ENCODE measurements at regions not wholly inside any gene's neighbourhood (a gene's known extent, or its start where the extent isn't known, plus 50 kb on each side); places are given as distances from the start of the nearest gene placed in this dataset.
A peak's percentile ranks its signal among the peaks of the same experiment; 100 is the strongest.

DNA sequence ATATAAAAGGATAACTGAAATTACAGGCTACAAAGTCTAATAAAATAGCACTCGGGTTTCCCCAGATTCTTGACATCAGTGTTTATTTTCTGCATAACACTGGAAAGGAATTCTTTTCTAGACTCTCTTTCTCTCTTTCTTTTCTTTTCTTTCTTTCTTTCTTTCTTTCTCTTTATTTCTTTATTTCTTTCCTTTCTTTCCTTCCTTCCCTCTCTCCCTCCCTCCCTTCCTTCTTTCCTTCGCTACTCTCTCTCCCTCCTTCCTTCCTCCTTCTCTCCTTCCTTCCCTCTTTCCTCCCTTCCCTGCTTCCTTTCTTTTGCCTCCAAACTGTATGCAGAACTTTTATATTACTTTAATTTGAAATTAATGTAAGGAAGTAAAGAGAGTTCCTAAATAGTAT, 64.5 kb upstream of the GPR45 start:
- Mint-ChIP-seq H3K27me3 (peaks cover 15% of the 10 kb centered on the region), H3K9me3 (no peaks in the 10 kb centered on the region), H3K27ac (no peak overlapping the region), H3K36me3 (no peaks in the 10 kb centered on the region), H3K4me1 (no peaks in the 10 kb centered on the region), H3K4me3 (no peak overlapping the region)
- H3K27me3 ChIP-seq (ENCODE audit: control insufficient read depth, insufficient read depth, low read length) = no peaks in the 10 kb centered on the region
- DNase-seq (no peak), ATAC-seq (ENCODE audit: low read depth in 2 of 2) (no peak)
- H3K4me3 ChIP-seq (ENCODE audit: low read depth, low read length) = no peak overlapping the region
- H3K4me1 ChIP-seq (ENCODE audit: control insufficient read depth, insufficient read depth, low read length, poor library complexity, severe bottlenecking) = no peaks in the 10 kb centered on the region
- H3K36me3 ChIP-seq (ENCODE audit: control insufficient read depth, insufficient read depth, low read length) = no peaks in the 10 kb centered on the region
- no peak overlapping the region for H3K27ac ChIP-seq (ENCODE audit: insufficient read depth, low read length, poor library complexity, severe bottlenecking)
- H3K9me3 ChIP-seq (ENCODE audit: control insufficient read depth in 2 of 2, low read length in 2 of 2) = no peaks in the 10 kb centered on the region

DNA sequence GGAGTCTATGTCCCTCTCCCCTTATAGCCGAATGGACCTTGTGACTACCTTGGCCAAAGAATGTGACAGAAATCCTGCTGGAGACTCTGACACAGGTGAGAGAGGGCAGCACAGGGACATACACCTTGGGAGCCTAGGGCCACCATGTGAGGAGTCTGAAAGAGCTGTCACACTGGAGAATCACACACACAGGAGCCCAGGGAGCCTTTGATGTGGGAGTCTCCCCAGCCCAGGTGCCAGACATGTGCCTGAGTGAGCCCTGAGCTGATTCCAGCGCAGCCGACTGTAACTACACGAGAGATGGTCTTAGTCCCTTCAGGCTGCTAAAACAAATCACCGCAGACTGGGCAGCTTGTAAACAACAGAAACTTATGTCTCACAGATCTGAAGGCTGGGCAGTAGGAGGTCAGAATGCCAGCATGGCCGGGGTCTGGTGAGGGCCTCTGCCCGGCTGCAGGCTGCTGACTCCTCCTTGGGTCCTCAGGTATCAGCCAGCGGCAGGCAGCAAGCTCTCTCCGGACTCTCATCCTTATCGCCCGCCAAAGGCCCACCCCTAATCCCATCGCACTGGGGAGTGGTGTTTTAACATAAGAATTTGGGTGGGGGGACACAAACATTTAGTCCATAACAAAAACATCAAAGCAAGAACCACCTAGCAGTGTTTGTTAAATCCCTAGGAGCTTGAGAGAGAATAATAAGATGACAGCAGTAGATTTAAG, 63.8 kb upstream of the GPR45 start:
- ATAC-seq (ENCODE audit: low read depth in 2 of 2) = no peak

GRCh38 chr2:105179469-105180372, 61.8 kb upstream of the GPR45 start:
- Histone ChIP-seq H3K36me3 (ENCODE audit: control insufficient read depth, insufficient read depth, low read length) (no peaks in the 10 kb centered on the region), H3K4me1 (ENCODE audit: control insufficient read depth, insufficient read depth, low read length, poor library complexity, severe bottlenecking) (no peaks in the 10 kb centered on the region), H3K4me3 (ENCODE audit: low read depth, low read length) (no peak overlapping the region), H3K27ac (ENCODE audit: insufficient read depth, low read length, poor library complexity, severe bottlenecking) (no peak overlapping the region), H3K9me3 (ENCODE audit: control insufficient read depth in 2 of 2, low read length in 2 of 2) (no peaks in the 10 kb centered on the region), H3K27me3 (ENCODE audit: control insufficient read depth, insufficient read depth, low read length) (peaks cover 3% of the 10 kb centered on the region)
- Mint-ChIP-seq H3K4me3 (no peak overlapping the region), H3K27me3 (peaks cover 8% of the 10 kb centered on the region), H3K4me1 (no peaks in the 10 kb centered on the region), H3K9me3 (no peaks in the 10 kb centered on the region), H3K27ac (no peak overlapping the region), H3K36me3 (no peaks in the 10 kb centered on the region)
- DNase-seq = no peak
- no peak for ATAC-seq (ENCODE audit: low read depth in 2 of 2)

More for the DNA sequence above, 63.8 kb upstream of the GPR45 start:
- H3K9me3 ChIP-seq (ENCODE audit: control insufficient read depth in 2 of 2, low read length in 2 of 2) = no peaks in the 10 kb centered on the region
- H3K27me3 Mint-ChIP-seq = peaks cover 15% of the 10 kb centered on the region
- no peaks in the 10 kb centered on the region for H3K9me3 Mint-ChIP-seq
- no peaks in the 10 kb centered on the region for H3K27me3 ChIP-seq (ENCODE audit: control insufficient read depth, insufficient read depth, low read length)
- H3K4me1 Mint-ChIP-seq = no peaks in the 10 kb centered on the region
- DNase-seq = no peak
- H3K4me3 ChIP-seq (ENCODE audit: low read depth, low read length) = no peak overlapping the region
- no peak overlapping the region for H3K27ac ChIP-seq (ENCODE audit: insufficient read depth, low read length, poor library complexity, severe bottlenecking)
- no peaks in the 10 kb centered on the region for H3K36me3 Mint-ChIP-seq
- no peaks in the 10 kb centered on the region for H3K36me3 ChIP-seq (ENCODE audit: control insufficient read depth, insufficient read depth, low read length)
- H3K4me1 ChIP-seq (ENCODE audit: control insufficient read depth, insufficient read depth, low read length, poor library complexity, severe bottlenecking) = no peaks in the 10 kb centered on the region
- H3K27ac Mint-ChIP-seq = no peak overlapping the region
- H3K4me3 Mint-ChIP-seq = no peak overlapping the region

GRCh38 chr2:105180491-105180972, 61.0 kb upstream of the GPR45 start:
- Histone ChIP-seq H3K27me3 (ENCODE audit: control insufficient read depth, insufficient read depth, low read length) (peaks cover 3% of the 10 kb centered on the region), H3K36me3 (ENCODE audit: control insufficient read depth, insufficient read depth, low read length) (no peaks in the 10 kb centered on the region), H3K4me3 (ENCODE audit: low read depth, low read length) (no peak overlapping the region), H3K27ac (ENCODE audit: insufficient read depth, low read length, poor library complexity, severe bottlenecking) (no peak overlapping the region), H3K4me1 (ENCODE audit: control insufficient read depth, insufficient read depth, low read length, poor library complexity, severe bottlenecking) (no peaks in the 10 kb centered on the region), H3K9me3 (ENCODE audit: control insufficient read depth in 2 of 2, low read length in 2 of 2) (no peaks in the 10 kb centered on the region)
- no peaks in the 10 kb centered on the region for H3K36me3 Mint-ChIP-seq
- no peak overlapping the region for H3K4me3 Mint-ChIP-seq
- ATAC-seq (ENCODE audit: low read depth in 2 of 2) = no peak
- H3K4me1 Mint-ChIP-seq = no peaks in the 10 kb centered on the region
- DNase-seq = no peak
- H3K27ac Mint-ChIP-seq = peak overlapping the region in 1 of 3 donors; percentile 32
- H3K9me3 Mint-ChIP-seq = no peaks in the 10 kb centered on the region
- peaks cover 14% of the 10 kb centered on the region for H3K27me3 Mint-ChIP-seq

- Histone ChIP-seq H3K27me3 (ENCODE audit: control insufficient read depth, insufficient read depth, low read length) (peaks cover 3% of the 10 kb centered on the region), H3K9me3 (ENCODE audit: control insufficient read depth in 2 of 2, low read length in 2 of 2) (no peaks in the 10 kb centered on the region), H3K4me3 (ENCODE audit: low read depth, low read length) (no peak overlapping the region), H3K36me3 (ENCODE audit: control insufficient read depth, insufficient read depth, low read length) (no peaks in the 10 kb centered on the region), H3K4me1 (ENCODE audit: control insufficient read depth, insufficient read depth, low read length, poor library complexity, severe bottlenecking) (no peaks in the 10 kb centered on the region), H3K27ac (ENCODE audit: insufficient read depth, low read length, poor library complexity, severe bottlenecking) (no peak overlapping the region)
- Mint-ChIP-seq H3K27me3 (peaks cover 11% of the 10 kb centered on the region), H3K27ac (no peak overlapping the region), H3K36me3 (no peaks in the 10 kb centered on the region), H3K4me3 (no peak overlapping the region), H3K9me3 (no peaks in the 10 kb centered on the region), H3K4me1 (no peaks in the 10 kb centered on the region)
- ATAC-seq (ENCODE audit: low read depth in 2 of 2) = no peak
- DNase-seq = no peak
These were observed 60.3 kb upstream of the GPR45 start for GRCh38 chr2:105181282-105181681.

GRCh38 chr2:105183555-105184323, 57.8 kb upstream of the GPR45 start:
- DNase-seq (no peak), ATAC-seq (ENCODE audit: low read depth in 2 of 2) (no peak)
- H3K27me3 Mint-ChIP-seq = peaks cover 10% of the 10 kb centered on the region
- H3K36me3 Mint-ChIP-seq = no peaks in the 10 kb centered on the region
- no peaks in the 10 kb centered on the region for H3K4me1 ChIP-seq (ENCODE audit: control insufficient read depth, insufficient read depth, low read length, poor library complexity, severe bottlenecking)
- H3K27me3 ChIP-seq (ENCODE audit: control insufficient read depth, insufficient read depth, low read length) = peaks cover 5% of the 10 kb centered on the region
- no peaks in the 10 kb centered on the region for H3K36me3 ChIP-seq (ENCODE audit: control insufficient read depth, insufficient read depth, low read length)
- H3K4me3 ChIP-seq (ENCODE audit: low read depth, low read length) = no peak overlapping the region
- no peaks in the 10 kb centered on the region for H3K4me1 Mint-ChIP-seq
- H3K4me3 Mint-ChIP-seq = no peak overlapping the region
- H3K27ac ChIP-seq (ENCODE audit: insufficient read depth, low read length, poor library complexity, severe bottlenecking) = no peak overlapping the region
- no peaks in the 10 kb centered on the region for H3K9me3 Mint-ChIP-seq
- H3K9me3 ChIP-seq (ENCODE audit: control insufficient read depth in 2 of 2, low read length in 2 of 2) = no peaks in the 10 kb centered on the region
- H3K27ac Mint-ChIP-seq = no peak overlapping the region

DNA sequence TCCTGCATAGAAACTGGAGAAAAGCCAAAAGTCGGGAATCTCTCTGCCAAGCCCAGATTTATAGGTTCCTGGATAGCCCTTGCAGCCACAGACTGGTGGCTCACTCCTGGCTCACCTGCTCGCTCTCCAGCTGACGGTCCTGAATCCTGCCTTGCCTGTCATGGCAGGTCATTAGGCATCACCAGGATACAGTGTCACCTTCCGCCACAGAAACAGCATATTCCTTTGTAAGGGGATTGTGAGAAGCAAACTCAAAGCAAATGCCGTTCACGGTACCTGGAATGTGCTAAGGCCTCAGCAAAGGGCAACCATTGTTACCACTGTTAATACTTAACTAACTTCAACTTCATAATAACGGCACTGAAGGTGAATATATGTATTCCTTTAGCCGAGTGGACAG, 57.1 kb upstream of the GPR45 start:
- no peaks in the 10 kb centered on the region for H3K9me3 Mint-ChIP-seq
- peaks cover 10% of the 10 kb centered on the region for H3K27me3 Mint-ChIP-seq
- no peak overlapping the region for H3K27ac Mint-ChIP-seq
- H3K36me3 ChIP-seq (ENCODE audit: control insufficient read depth, insufficient read depth, low read length) = no peaks in the 10 kb centered on the region
- ATAC-seq (ENCODE audit: low read depth in 2 of 2) = no peak
- H3K4me1 ChIP-seq (ENCODE audit: control insufficient read depth, insufficient read depth, low read length, poor library complexity, severe bottlenecking) = no peaks in the 10 kb centered on the region
- no peak overlapping the region for H3K4me3 Mint-ChIP-seq
- DNase-seq = no peak
- no peaks in the 10 kb centered on the region for H3K36me3 Mint-ChIP-seq
- H3K9me3 ChIP-seq (ENCODE audit: control insufficient read depth in 2 of 2, low read length in 2 of 2) = no peaks in the 10 kb centered on the region
- H3K4me1 Mint-ChIP-seq = no peaks in the 10 kb centered on the region
- no peak overlapping the region for H3K27ac ChIP-seq (ENCODE audit: insufficient read depth, low read length, poor library complexity, severe bottlenecking)
- H3K4me3 ChIP-seq (ENCODE audit: low read depth, low read length) = no peak overlapping the region
- peaks cover 5% of the 10 kb centered on the region for H3K27me3 ChIP-seq (ENCODE audit: control insufficient read depth, insufficient read depth, low read length)

Measured in CD4-positive, CD25-positive, alpha-beta regulatory T cell (primary cell).